Stimulated activated CD4-positive, alpha-beta T cell treated with anti-CD3 and anti-CD28 coated beads, Interleukin-15, amount 100 ng/mL, for 24 hours (primary cell): ENCODE measurements at regions not wholly inside any gene's neighbourhood (a gene's known extent, or its start where the extent isn't known, plus 50 kb on each side); places are given as distances from the start of the nearest gene placed in this dataset.

ENCODE experiments used
- DNase-seq: peaks from one replicate; pipeline ENCODE4 v3.0.0-alpha.2; 2020

- DNase-seq: no peak
Observed at GRCh38 chr15:92305343-92305742, 88.3 kb upstream of the ST8SIA2 start.

DNA sequence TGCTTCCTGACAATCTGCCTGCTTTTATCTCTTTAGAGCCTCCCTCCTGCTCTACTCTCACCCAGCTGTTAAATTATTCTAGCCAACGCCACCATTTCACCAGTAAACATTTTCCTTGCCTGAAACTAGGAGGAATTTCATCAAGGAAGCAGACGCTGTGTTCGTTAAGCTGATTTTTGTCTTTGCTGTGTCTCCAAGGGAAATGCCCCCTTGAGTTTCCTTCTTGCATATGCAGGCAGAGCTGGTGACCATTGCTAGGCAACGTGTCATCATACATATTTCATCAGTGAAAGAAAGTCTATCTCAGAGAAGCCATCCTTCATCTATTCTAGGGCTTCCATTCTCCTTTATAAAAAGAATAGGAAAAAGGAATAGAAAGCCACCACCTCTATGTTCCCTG is 87.0 kb upstream of the ST8SIA2 start:
- no peak for DNase-seq

- DNase-seq: no peak
Observed at GRCh38 chr15:92315144-92315543, 78.5 kb upstream of the ST8SIA2 start.

DNA sequence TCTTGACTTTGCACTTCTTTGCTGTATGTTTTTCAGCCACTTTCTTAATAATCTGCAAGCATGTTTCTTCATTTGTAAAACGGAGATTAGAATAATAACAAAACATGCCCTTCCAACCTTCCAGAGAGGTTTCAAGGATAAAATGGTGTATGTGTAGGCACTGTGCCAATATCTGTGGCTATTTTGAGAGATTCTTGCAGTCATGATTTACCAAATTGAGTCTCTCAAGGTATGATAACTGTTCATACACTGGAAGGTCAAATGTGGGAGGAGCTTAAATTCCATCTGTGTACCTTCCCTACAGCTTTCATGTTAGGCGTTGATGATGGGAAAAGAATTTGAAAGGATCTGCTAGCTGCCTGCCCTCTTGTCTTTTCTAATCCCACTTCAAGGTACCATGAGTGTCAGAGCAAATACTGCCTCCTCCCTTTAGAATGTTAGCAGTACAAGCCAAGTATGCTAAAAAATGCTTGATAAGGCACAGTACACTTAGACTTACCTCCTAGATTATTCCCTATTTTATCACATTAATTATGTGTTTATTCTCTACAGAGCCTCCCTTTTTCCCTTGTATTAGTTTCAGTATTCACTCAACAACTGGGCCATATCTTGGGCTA is 78.0 kb upstream of the ST8SIA2 start:
- DNase-seq: no peak

DNA sequence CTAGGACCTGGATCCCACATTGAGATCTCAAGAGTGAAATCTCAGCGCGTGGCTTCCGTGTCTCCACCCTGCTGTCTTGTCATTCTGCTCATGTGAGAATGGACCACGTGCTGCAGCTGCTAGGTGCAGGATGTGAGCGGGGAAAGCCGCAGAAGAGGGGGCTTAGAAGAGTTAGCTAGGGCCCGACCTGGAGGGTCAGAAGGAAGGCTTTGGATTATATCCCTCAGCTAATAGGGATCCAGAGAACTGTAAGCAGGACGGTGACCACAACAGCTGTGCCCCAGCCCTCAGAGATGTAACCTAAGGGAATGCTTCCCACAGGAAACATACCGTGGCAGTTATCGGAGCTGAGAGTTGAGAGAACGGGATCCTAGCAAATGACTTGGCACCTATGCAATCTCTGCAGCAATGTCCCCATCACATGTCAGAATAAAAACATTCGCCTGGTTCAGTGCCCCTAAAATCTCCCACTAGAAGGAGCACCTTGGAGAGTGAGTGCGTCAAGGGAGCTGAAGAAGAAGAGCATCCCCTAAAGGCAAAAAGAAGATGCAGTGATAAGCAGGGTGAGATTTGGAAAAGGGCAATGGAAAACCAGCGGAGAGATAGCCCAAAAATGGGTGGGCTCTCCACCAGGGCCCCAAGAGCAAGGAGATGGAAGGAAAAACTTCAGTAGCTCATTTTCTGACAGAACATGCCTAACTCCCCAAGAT is 76.9 kb upstream of the ST8SIA2 start:
- DNase-seq: no peak

- no peak for DNase-seq
Observed at GRCh38 chr15:92320012-92320699, 73.5 kb upstream of the ST8SIA2 start.

DNA sequence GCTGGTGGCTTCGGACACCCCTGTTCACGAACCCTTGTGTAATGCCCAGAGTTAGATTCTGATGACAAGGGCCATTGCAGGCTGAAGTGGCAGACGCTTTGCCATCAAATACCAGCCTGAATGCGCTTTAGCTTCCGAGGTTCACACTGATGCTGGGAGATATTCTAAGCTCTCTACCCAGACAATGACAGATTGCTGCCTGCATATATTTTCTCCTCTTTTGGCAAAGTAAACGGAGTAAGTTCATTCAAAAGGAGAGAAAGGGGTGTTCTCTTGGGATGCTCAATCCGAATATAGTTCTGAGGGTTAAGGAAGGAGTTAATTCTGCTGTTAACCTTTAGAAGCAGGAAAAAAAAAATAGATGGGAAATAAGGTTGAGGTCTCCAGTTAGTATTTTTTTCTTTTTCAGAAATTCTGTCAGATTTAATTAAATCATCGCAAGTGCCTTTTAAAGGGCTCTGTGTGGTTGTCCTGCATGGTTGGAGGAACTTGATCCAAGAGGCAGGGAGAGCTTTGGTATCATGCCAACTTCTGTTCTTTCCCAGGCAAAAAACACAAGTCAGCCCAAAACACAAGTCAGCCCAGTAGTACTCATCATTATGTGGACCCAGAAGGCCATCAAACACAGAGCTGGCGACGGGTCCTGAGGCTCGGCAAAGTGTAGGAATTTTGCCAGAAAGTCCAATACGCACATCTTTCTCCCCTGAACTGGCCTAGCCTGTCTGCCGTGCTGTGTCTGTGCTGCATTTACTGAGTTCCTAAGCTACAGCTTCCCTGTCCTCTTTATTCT is 70.9 kb upstream of the ST8SIA2 start:
- no peak for DNase-seq

GRCh38 chr15:92323525-92323924 is 70.2 kb upstream of the ST8SIA2 start:
- no peak for DNase-seq

DNA sequence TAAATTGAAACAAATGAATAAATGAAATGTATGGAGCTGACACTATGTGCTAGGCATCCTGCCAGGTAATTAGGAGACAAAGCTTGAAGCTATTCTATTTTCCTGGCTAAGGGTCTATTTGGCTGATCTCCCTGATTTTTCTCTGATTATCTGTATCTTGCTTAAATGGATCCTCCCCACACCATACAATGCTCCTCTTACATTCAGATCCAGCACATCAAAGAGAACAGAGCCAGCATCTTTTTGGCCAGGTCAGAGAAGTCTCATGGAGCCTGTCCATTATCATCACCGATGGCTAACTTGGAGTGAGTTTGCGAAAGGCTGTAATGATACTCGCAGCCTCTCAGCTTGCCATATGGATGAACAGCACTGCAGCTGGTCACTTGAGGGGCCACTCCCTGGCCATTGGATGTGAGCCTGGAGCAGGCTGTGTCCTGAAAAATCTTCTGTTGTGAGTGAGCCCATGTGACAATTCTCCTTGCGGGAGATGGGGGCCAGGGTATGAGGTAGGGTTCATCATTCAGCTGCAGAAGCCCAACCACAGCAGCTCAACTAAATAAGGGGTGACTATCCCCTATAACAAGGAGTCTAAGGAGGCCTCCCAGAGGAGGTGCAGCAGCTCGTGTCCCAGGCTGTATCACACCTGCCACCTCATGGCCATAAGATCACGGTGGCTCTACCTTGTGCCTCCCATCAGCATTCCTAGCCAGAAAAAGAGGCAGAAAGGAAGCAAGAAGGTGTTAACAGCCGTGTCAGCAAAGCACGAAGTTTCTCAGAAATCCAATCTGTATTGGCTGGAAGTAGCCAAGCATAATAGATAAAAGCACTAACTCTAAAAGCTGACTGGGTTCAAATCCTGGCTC is 69.3 kb upstream of the ST8SIA2 start:
- no peak for DNase-seq

DNA sequence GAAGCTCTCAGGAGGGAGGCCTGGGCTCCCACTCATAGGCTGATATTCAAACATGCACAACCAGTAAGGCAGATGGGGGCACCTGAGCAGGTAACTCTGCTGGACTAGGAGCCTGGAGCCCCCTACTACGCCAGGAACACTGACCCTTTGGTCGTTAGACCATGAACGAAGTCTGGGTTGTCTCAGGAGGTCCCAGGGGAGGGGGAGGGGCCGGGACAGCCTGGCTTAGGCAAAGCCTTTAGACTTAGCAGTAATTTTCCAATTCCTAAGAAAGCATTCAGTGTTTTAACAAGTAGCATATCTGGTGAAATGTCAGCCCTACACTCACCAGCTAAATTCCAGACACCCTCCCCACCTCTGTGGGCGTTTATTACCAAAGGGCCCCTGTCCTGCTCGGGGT is 67.4 kb upstream of the ST8SIA2 start:
- no peak for DNase-seq

- no peak for DNase-seq
Observed at GRCh38 chr15:92327033-92327432, 66.6 kb upstream of the ST8SIA2 start.

DNA sequence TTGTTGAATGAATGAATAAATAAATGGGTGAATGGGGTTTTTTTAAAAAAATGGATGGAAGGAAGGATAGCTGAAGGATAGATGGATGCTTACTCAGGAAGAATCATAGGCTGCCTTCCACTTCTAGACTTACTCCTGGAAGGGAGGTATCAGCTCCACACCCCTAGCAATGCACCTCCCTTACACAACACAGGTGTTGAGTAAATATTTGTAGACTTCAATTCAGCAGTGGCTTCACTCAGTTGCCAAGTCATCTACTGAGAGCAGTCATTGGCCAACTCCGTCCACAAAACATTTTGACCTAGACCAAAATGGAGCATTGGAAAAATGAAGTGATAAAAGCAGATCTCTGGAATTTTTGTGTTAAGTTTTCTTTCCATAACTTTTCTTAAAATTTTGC is 65.5 kb upstream of the ST8SIA2 start:
- no peak for DNase-seq

GRCh38 chr15:92332125-92332899 is 61.4 kb upstream of the ST8SIA2 start:
- no peak for DNase-seq

- DNase-seq: no peak
Observed at GRCh38 chr15:92333709-92334108, 60.0 kb upstream of the ST8SIA2 start.

- DNase-seq: no peak
Observed at GRCh38 chr15:92336419-92336987, 57.2 kb upstream of the ST8SIA2 start.

DNA sequence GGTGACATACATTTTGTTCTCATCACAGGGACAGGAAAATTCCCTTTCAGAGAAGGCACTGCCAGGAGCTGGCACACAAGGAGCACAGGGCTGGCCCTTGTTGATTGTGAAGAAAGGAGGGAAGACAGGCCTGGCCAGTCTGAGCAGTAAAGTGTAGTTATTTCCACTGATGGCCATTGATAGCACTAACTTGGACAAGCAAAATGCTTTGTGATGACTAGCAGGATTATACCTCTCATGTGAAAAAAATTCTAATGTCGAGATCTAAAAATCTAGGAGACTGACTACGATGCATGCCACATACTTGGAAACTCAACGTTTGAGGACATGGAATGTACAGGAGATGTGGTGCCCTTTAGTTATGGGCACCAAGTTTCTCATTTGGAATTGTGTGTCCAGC is 54.3 kb upstream of the ST8SIA2 start:
- DNase-seq: no peak
